ENCODE measurements at regions not wholly inside any gene's neighbourhood (a gene's known extent, or its start where the extent isn't known, plus 50 kb on each side); places are given as distances from the start of the nearest gene placed in this dataset.

GRCh38 chr11:134993691-134994243, 581.7 kb upstream of the B3GAT1 start:
- Histone ChIP-seq H3K27me3 (peaks cover 0 to 5% (median 5%) of the 10 kb centered on the region in 3 donors), H3K4me1 (no peaks in the 10 kb centered on the region), H3K9me3 (no peaks in the 10 kb centered on the region), H3K4me3 (no peak overlapping the region), H3K27ac (no peak overlapping the region), H3K36me3 (no peaks in the 10 kb centered on the region)
- intact Hi-C loops (cut with DNase I) = no loop called here
- WGBS, 2 donors = 60 to 70% methylated on average over 7 of the region's 7 CpGs
- DNase-seq = no peak
- no peak for TF ChIP-seq EP300 (IDR thresholded peaks at IDR 0.05)
- no peak for TF ChIP-seq POLR2A (IDR thresholded peaks at IDR 0.05)
- TF ChIP-seq CTCF (IDR thresholded peaks at IDR 0.05) = no peak
- TF ChIP-seq POLR2AphosphoS5 (IDR thresholded peaks at IDR 0.05) = no peak

GRCh38 chr11:134992981-134993380, 580.9 kb upstream of the B3GAT1 start:
- Histone ChIP-seq H3K27me3 (peaks cover 0 to 5% (median 5%) of the 10 kb centered on the region in 3 donors), H3K27ac (no peak overlapping the region), H3K4me1 (no peaks in the 10 kb centered on the region), H3K9me3 (no peaks in the 10 kb centered on the region), H3K36me3 (no peaks in the 10 kb centered on the region), H3K4me3 (no peak overlapping the region)
- DNase-seq = no peak
- 77 to 83% methylated on average over 6 of the region's 6 CpGs for WGBS, 2 donors
- intact Hi-C loops (cut with DNase I) = no loop called here
- TF ChIP-seq CTCF (IDR thresholded peaks at IDR 0.05) = no peak

GRCh38 chr11:134988495-134988894, 576.5 kb upstream of the B3GAT1 start:
- WGBS, 2 donors = 68 to 79% methylated on average over 4 of the region's 4 CpGs
- DNase-seq = no peak
- intact Hi-C loops (cut with DNase I) = no loop called here

GRCh38 chr11:134987822-134988221, 575.8 kb upstream of the B3GAT1 start:
- intact Hi-C loops (cut with DNase I) = no loop called here
- TF ChIP-seq EP300 (IDR thresholded peaks at IDR 0.05) (no peak), POLR2A (IDR thresholded peaks at IDR 0.05) (no peak), POLR2AphosphoS5 (IDR thresholded peaks at IDR 0.05) (no peak), CTCF (IDR thresholded peaks at IDR 0.05) (no peak)
- H3K9me3 ChIP-seq = no peaks in the 10 kb centered on the region
- H3K4me3 ChIP-seq = no peak overlapping the region
- no peaks in the 10 kb centered on the region for H3K4me1 ChIP-seq
- 67 to 76% methylated on average over 8 of the region's 8 CpGs for WGBS, 2 donors
- H3K36me3 ChIP-seq = no peaks in the 10 kb centered on the region
- peaks cover 0 to 11% (median 5%) of the 10 kb centered on the region in 3 donors for H3K27me3 ChIP-seq
- no peak overlapping the region for H3K27ac ChIP-seq
- DNase-seq = no peak

More at GRCh38 chr11:134988495-134988894, 576.5 kb upstream of the B3GAT1 start:
- Histone ChIP-seq H3K27ac (no peak overlapping the region), H3K36me3 (no peaks in the 10 kb centered on the region), H3K4me3 (no peak overlapping the region), H3K27me3 (peaks cover 0 to 8% (median 5%) of the 10 kb centered on the region in 3 donors), H3K4me1 (no peaks in the 10 kb centered on the region), H3K9me3 (no peaks in the 10 kb centered on the region)
- TF ChIP-seq POLR2A (IDR thresholded peaks at IDR 0.05) (no peak), EP300 (IDR thresholded peaks at IDR 0.05) (no peak), CTCF (IDR thresholded peaks at IDR 0.05) (no peak), POLR2AphosphoS5 (IDR thresholded peaks at IDR 0.05) (no peak)

- Histone ChIP-seq H3K36me3 (no peaks in the 10 kb centered on the region), H3K4me3 (no peak overlapping the region), H3K4me1 (no peaks in the 10 kb centered on the region), H3K9me3 (no peaks in the 10 kb centered on the region), H3K27ac (no peak overlapping the region), H3K27me3 (peaks cover 0 to 10% (median 5%) of the 10 kb centered on the region in 3 donors)
- 25 to 48% methylated on average over 7 of the region's 7 CpGs for WGBS, 2 donors
- intact Hi-C loops (cut with DNase I) = no loop called here
- TF ChIP-seq POLR2AphosphoS5 (IDR thresholded peaks at IDR 0.05) = no peak
- no peak for TF ChIP-seq CTCF (IDR thresholded peaks at IDR 0.05)
- TF ChIP-seq EP300 (IDR thresholded peaks at IDR 0.05) = no peak
- no peak for TF ChIP-seq POLR2A (IDR thresholded peaks at IDR 0.05)
- no peak for DNase-seq
Measured at GRCh38 chr11:134987223-134987768, 575.3 kb upstream of the B3GAT1 start.

Data from sigmoid colon (tissue), 6 donors.